HCT116 (cell line): ENCODE measurements at regions not wholly inside any gene's neighbourhood (a gene's known extent, or its start where the extent isn't known, plus 50 kb on each side); places are given as distances from the start of the nearest gene placed in this dataset.

Source experiments
- ATAC-seq: fragments of 200-7000 bp; cut with Tn5 transposase; 2 replicates; pipeline ENCODE4 v1.9.1; 2020; ENCODE audit warnings: mild to moderate bottlenecking, moderate library complexity
- BruUV-seq: library from RNA; stranded (reverse); fragments of 400-500 nt; replicated peaks from 2 replicates; lab custom pipeline; 2021; lab: Mats Ljungman, UMichigan
- CTCF ChIA-PET: fragments of 300-600 bp; sonication (Branson Sonifier 250); formaldehyde crosslinking; loops from one replicate; lab custom pipeline; 2021; ENCODE audit warnings: antibody characterized with exemption; lab: Charles Lee
- POLR2A ChIA-PET: fragments of 300-600, 350-600 bp; sonication (Branson Sonifier 250); formaldehyde crosslinking; loops from one replicate; lab custom pipeline; 2021; ENCODE audit warnings: antibody characterized with exemption; lab: Charles Lee
- RAD21 ChIA-PET, 2 experiments: fragments of 300-600 bp; sonication (Branson Sonifier 250); formaldehyde crosslinking; loops; one replicate each; lab custom pipeline; 2023; ENCODE audit warnings: low total read pairs in 2 of 2; ENCODE audit not compliant: uncharacterized antibody in 2 of 2, unreplicated experiment in 2 of 2, low non-redundant PET in 1 of 2; lab: Charles Lee
- DNase-seq: peaks from one replicate; pipeline ENCODE4 v3.0.0-alpha.2; 2010; ENCODE audit warnings: low read depth, low spot score
- H2AFZ ChIP-seq: fragments of 200-600 bp; shearing (Covaris generic), sonication (generic); 2 replicates; pipeline ENCODE4 v1.6.1; 2017; ENCODE audit warnings: low read depth, mixed run types, mixed read lengths, antibody characterized with exemption, low read length; ENCODE audit not compliant: poor library complexity, severe bottlenecking
- H3K27ac ChIP-seq: 2 replicates; pipeline ENCODE4 v1.5.1; 2012; ENCODE audit warnings: low read depth, low read length
- H3K27me3 ChIP-seq: fragments of 200-600 bp; sonication (generic); 2 replicates; pipeline ENCODE4 v1.6.1; 2016; ENCODE audit warnings: mixed run types, low read length, mixed read lengths; ENCODE audit not compliant: insufficient read depth
- H3K36me3 ChIP-seq, 2 experiments: fragments of 200-500 bp in 1 of 2; fragments of 200-600 bp in 1 of 2; sonication (Bioruptor generic) in 1 of 2; sonication (generic) in 1 of 2; 2 replicates each; pipeline versions ENCODE4 v1.5.1 to v1.6.1; 2014 to 2016; ENCODE audit warnings: low read length in 2 of 2, inconsistent platforms in 1 of 2, mixed read lengths in 1 of 2, mixed run types in 1 of 2; ENCODE audit not compliant: insufficient read depth in 2 of 2, control insufficient read depth in 1 of 2
- H3K4me1 ChIP-seq, 2 experiments: fragments of 200-600 bp in 1 of 2; sonication (generic) in 1 of 2; 2 replicates each; pipeline versions ENCODE4 v1.5.1 to v1.6.1; 2012 to 2017; ENCODE audit warnings: low read length in 2 of 2, inconsistent platforms in 1 of 2, mild to moderate bottlenecking in 1 of 2, mixed read lengths in 1 of 2, mixed run types in 1 of 2, moderate library complexity in 1 of 2; ENCODE audit not compliant: insufficient read depth in 2 of 2, control insufficient read depth in 1 of 2
- H3K4me2 ChIP-seq: fragments of 200-600 bp; sonication (generic); 2 replicates; pipeline ENCODE4 v1.6.1; 2017; ENCODE audit warnings: mixed run types, low read length, mixed read lengths
- H3K4me3 ChIP-seq, 2 experiments: fragments of 200-600 bp in 1 of 2; sonication (generic) in 1 of 2; replicated peaks in 1 of 2; 2 replicates each; pipeline ENCODE4 v1.5.1; 2011 to 2016; ENCODE audit warnings: low read length in 2 of 2, control low read depth in 1 of 2, low read depth in 1 of 2, mild to moderate bottlenecking in 1 of 2, mixed read lengths in 1 of 2, mixed run types in 1 of 2
- H3K79me2 ChIP-seq: fragments of 200-600 bp; sonication (generic); 2 replicates; pipeline ENCODE4 v1.6.1; 2017; ENCODE audit warnings: mild to moderate bottlenecking, mixed run types, low read length, moderate library complexity, mixed read lengths; ENCODE audit not compliant: insufficient read depth
- H3K9ac ChIP-seq: fragments of 200-600 bp; sonication (generic); 2 replicates; pipeline ENCODE4 v1.6.1; 2016; ENCODE audit warnings: low read length, mixed read lengths
- H3K9me2 ChIP-seq: fragments of 200-600 bp; sonication (generic), shearing (Covaris generic); 2 replicates; pipeline ENCODE4 v1.6.1; 2017; ENCODE audit warnings: mixed run types, mild to moderate bottlenecking, moderate library complexity; ENCODE audit not compliant: insufficient read depth
- H3K9me3 ChIP-seq, 2 experiments: fragments of 200-500 bp in 1 of 2; fragments of 200-600 bp in 1 of 2; sonication (Bioruptor generic) in 1 of 2; sonication (generic) in 1 of 2; 2 replicates each; pipeline ENCODE4 v1.6.1; 2014 to 2017; ENCODE audit warnings: low read length in 2 of 2, mixed read lengths in 2 of 2, inconsistent platforms in 1 of 2, low read depth in 1 of 2, mild to moderate bottlenecking in 1 of 2, mixed run types in 1 of 2, moderate library complexity in 1 of 2; ENCODE audit not compliant: control insufficient read depth in 1 of 2, insufficient read depth in 1 of 2
- H4K20me1 ChIP-seq: fragments of 200-600 bp; sonication (generic), shearing (Covaris generic); 2 replicates; pipeline ENCODE4 v1.6.1; 2017; ENCODE audit warnings: mixed run types, mild to moderate bottlenecking, moderate library complexity; ENCODE audit not compliant: insufficient read depth
- CBX3 ChIP-seq: IDR thresholded peaks from 2 replicates; pipeline ENCODE4 v1.6.1; 2012; ENCODE audit warnings: low read depth
- POLR2A ChIP-seq: IDR thresholded peaks from 2 replicates; pipeline ENCODE4 v1.7.0; 2011; ENCODE audit warnings: borderline replicate concordance; ENCODE audit not compliant: insufficient read depth, insufficient read length; ENCODE audit errors: extremely low read depth
- POLR2AphosphoS5 ChIP-seq: IDR thresholded peaks from 2 replicates; pipeline ENCODE4 v1.6.1; 2011; ENCODE audit warnings: mild to moderate bottlenecking, low read depth, low read length, moderate library complexity
- SRF ChIP-seq: IDR thresholded peaks from 2 replicates; pipeline ENCODE4 v1.6.1; 2012; ENCODE audit warnings: low read depth
- TCF7L2 ChIP-seq: IDR thresholded peaks from 2 replicates; pipeline ENCODE4 v1.7.0; 2011; ENCODE audit warnings: borderline replicate concordance, inconsistent platforms; ENCODE audit not compliant: insufficient read depth, insufficient read length; ENCODE audit errors: extremely low read depth
- ZFX ChIP-seq: fragments of 450-650 bp; IDR thresholded peaks from 2 replicates; pipeline ENCODE4 v1.6.1; 2017
- ZNF274 ChIP-seq: fragments of 200-500 bp; sonication (Bioruptor generic); IDR thresholded peaks from 2 replicates; pipeline ENCODE4 v1.6.1; 2014; ENCODE audit warnings: mild to moderate bottlenecking, low read depth, low read length, inconsistent platforms
- intact Hi-C: fragments of 100-400 bp; cut with micrococcal nuclease; formaldehyde crosslinking; loops from 2 replicates; pipeline ENCODE4 v1.10.0; 2022
- TF ChIP-seq, protein P1 (sequence below), 3 experiments: fragments of 200-600 bp in 1 of 3; sonication (generic) in 1 of 3; IDR thresholded peaks in 2 of 3; conservative IDR thresholded peaks in 1 of 3; 2 replicates each; pipeline ENCODE4 v1.5.1; 2012 to 2017; ENCODE audit warnings: low read depth in 2 of 3, low read length in 2 of 3, antibody characterized with exemption in 1 of 3, borderline replicate concordance in 1 of 3, control low read depth in 1 of 3, mild to moderate bottlenecking in 1 of 3, mixed read lengths in 1 of 3, mixed run types in 1 of 3, moderate library complexity in 1 of 3; ENCODE audit not compliant: insufficient read depth in 1 of 3
- TF ChIP-seq, protein P2 (sequence below): IDR thresholded peaks from 2 replicates; pipeline ENCODE4 v1.6.1; 2012
- TF ChIP-seq, protein P3 (sequence below): IDR thresholded peaks from 2 replicates; pipeline ENCODE4 v1.6.1; 2012
- TF ChIP-seq, protein P4 (sequence below): IDR thresholded peaks from 2 replicates; pipeline ENCODE4 v1.6.1; 2012; ENCODE audit warnings: low read depth

DNA sequence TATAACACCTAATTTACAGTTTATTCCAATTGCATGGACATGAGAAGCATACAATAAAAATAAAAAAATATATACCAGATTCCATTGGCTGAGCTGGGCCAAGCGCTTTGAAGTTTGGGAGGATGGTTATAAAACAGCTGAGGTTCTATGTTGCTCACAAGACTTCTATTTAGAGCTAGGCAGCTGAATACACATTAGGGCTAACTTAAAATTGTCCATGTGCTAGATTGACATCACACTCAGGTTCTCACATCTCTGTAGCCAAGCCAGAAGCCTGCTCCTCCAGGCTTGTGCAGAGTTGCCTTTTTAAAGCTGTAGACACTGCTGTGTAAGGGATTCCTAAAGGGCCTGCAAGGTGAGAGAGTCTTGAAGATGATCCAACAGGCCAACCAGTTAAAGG is 871.1 kb upstream of the FANCL start:
- Histone ChIP-seq H3K79me2 (no peaks in the 10 kb centered on the region), H3K4me3 (no peak overlapping the region), H3K27ac (no peak overlapping the region), H4K20me1 (no peaks in the 10 kb centered on the region), H3K9me3 (no peaks in the 10 kb centered on the region), H3K4me2 (no peak overlapping the region), H3K9me2 (no peaks in the 10 kb centered on the region), H3K4me1 (no peaks in the 10 kb centered on the region), H3K36me3 (no peaks in the 10 kb centered on the region), H3K27me3 (no peaks in the 10 kb centered on the region), H2AFZ (no peak overlapping the region), H3K9ac (no peak overlapping the region)
- POLR2A ChIA-PET = no interaction called here
- TF ChIP-seq ZFX (no peak), ZNF274 (no peak), POLR2AphosphoS5 (no peak), SRF (no peak), POLR2A (no peak), TCF7L2 (no peak), CBX3 (no peak)
- TF ChIP-seq, protein P1, sequence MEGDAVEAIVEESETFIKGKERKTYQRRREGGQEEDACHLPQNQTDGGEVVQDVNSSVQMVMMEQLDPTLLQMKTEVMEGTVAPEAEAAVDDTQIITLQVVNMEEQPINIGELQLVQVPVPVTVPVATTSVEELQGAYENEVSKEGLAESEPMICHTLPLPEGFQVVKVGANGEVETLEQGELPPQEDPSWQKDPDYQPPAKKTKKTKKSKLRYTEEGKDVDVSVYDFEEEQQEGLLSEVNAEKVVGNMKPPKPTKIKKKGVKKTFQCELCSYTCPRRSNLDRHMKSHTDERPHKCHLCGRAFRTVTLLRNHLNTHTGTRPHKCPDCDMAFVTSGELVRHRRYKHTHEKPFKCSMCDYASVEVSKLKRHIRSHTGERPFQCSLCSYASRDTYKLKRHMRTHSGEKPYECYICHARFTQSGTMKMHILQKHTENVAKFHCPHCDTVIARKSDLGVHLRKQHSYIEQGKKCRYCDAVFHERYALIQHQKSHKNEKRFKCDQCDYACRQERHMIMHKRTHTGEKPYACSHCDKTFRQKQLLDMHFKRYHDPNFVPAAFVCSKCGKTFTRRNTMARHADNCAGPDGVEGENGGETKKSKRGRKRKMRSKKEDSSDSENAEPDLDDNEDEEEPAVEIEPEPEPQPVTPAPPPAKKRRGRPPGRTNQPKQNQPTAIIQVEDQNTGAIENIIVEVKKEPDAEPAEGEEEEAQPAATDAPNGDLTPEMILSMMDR (IDR thresholded peaks at IDR 0.05 in 2 of 3, conservative IDR thresholded peaks at IDR 0.05 in 1 of 3; ENCODE audit: borderline replicate concordance in 1 of 3, insufficient read depth in 1 of 3, low read depth in 2 of 3, low read length in 2 of 3) = no peak
- TF ChIP-seq, protein P2, sequence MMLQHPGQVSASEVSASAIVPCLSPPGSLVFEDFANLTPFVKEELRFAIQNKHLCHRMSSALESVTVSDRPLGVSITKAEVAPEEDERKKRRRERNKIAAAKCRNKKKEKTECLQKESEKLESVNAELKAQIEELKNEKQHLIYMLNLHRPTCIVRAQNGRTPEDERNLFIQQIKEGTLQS = no peak
- TF ChIP-seq, protein P3, sequence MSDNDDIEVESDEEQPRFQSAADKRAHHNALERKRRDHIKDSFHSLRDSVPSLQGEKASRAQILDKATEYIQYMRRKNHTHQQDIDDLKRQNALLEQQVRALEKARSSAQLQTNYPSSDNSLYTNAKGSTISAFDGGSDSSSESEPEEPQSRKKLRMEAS = no peak
- TF ChIP-seq, protein P4, sequence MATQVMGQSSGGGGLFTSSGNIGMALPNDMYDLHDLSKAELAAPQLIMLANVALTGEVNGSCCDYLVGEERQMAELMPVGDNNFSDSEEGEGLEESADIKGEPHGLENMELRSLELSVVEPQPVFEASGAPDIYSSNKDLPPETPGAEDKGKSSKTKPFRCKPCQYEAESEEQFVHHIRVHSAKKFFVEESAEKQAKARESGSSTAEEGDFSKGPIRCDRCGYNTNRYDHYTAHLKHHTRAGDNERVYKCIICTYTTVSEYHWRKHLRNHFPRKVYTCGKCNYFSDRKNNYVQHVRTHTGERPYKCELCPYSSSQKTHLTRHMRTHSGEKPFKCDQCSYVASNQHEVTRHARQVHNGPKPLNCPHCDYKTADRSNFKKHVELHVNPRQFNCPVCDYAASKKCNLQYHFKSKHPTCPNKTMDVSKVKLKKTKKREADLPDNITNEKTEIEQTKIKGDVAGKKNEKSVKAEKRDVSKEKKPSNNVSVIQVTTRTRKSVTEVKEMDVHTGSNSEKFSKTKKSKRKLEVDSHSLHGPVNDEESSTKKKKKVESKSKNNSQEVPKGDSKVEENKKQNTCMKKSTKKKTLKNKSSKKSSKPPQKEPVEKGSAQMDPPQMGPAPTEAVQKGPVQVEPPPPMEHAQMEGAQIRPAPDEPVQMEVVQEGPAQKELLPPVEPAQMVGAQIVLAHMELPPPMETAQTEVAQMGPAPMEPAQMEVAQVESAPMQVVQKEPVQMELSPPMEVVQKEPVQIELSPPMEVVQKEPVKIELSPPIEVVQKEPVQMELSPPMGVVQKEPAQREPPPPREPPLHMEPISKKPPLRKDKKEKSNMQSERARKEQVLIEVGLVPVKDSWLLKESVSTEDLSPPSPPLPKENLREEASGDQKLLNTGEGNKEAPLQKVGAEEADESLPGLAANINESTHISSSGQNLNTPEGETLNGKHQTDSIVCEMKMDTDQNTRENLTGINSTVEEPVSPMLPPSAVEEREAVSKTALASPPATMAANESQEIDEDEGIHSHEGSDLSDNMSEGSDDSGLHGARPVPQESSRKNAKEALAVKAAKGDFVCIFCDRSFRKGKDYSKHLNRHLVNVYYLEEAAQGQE = no peak
- RAD21 ChIA-PET = no interaction called here
- no peak for DNase-seq
- CTCF ChIA-PET = no interaction called here
- intact Hi-C loops = no loop called here
- no peak for ATAC-seq
- BruUV-seq = no TSS peak
